RWPE2 (cell line): ENCODE measurements at regions not wholly inside any gene's neighbourhood (a gene's known extent, or its start where the extent isn't known, plus 50 kb on each side); places are given as distances from the start of the nearest gene placed in this dataset.
A peak's percentile ranks its signal among the peaks of the same experiment; 100 is the strongest.

ENCODE experiments used
- ATAC-seq: fragments of 200-7000 bp; cut with Tn5 transposase; 3 replicates; pipeline ENCODE4 v1.9.1; 2021; ENCODE audit warnings: low read depth
- DNase-seq: peaks from one replicate; pipeline ENCODE4 v3.0.0-alpha.2; 2020; ENCODE audit warnings: low spot score
- H3K27ac ChIP-seq: fragments of 450-650 bp; 2 replicates; pipeline ENCODE4 v1.5.1; 2017; ENCODE audit warnings: mild to moderate bottlenecking; ENCODE audit not compliant: poor library complexity, severe bottlenecking
- H3K27me3 ChIP-seq: fragments of 250-450 bp; sonication (Bioruptor Pico); 2 replicates; pipeline ENCODE4 v1.5.1; 2021; ENCODE audit warnings: mild to moderate bottlenecking, moderate library complexity; ENCODE audit not compliant: insufficient read depth, poor library complexity, severe bottlenecking
- H3K36me3 ChIP-seq: fragments of 250-450 bp; sonication (Bioruptor Pico); 2 replicates; pipeline ENCODE4 v1.5.1; 2020; ENCODE audit warnings: low read depth, mild to moderate bottlenecking, moderate library complexity
- H3K4me1 ChIP-seq: fragments of 250-450 bp; sonication (Bioruptor Pico); 2 replicates; pipeline ENCODE4 v1.5.1; 2021; ENCODE audit warnings: mild to moderate bottlenecking, moderate library complexity; ENCODE audit not compliant: insufficient read depth, poor library complexity, severe bottlenecking
- H3K4me3 ChIP-seq: fragments of 250-450 bp; sonication (Bioruptor Pico); 2 replicates; pipeline ENCODE4 v1.5.1; 2021; ENCODE audit warnings: mild to moderate bottlenecking, moderate library complexity; ENCODE audit not compliant: severe bottlenecking
- H3K9me3 ChIP-seq: fragments of 250-450 bp; sonication (Bioruptor Pico); 2 replicates; pipeline ENCODE4 v1.5.1; 2021; ENCODE audit warnings: mild to moderate bottlenecking, moderate library complexity; ENCODE audit not compliant: severe bottlenecking
- TF ChIP-seq, protein P1 (sequence below): fragments of 450-650 bp; IDR thresholded peaks from one replicate; pipeline ENCODE4 v1.5.1; 2017; ENCODE audit warnings: mild to moderate bottlenecking, moderate library complexity; ENCODE audit not compliant: poor library complexity, severe bottlenecking

DNA sequence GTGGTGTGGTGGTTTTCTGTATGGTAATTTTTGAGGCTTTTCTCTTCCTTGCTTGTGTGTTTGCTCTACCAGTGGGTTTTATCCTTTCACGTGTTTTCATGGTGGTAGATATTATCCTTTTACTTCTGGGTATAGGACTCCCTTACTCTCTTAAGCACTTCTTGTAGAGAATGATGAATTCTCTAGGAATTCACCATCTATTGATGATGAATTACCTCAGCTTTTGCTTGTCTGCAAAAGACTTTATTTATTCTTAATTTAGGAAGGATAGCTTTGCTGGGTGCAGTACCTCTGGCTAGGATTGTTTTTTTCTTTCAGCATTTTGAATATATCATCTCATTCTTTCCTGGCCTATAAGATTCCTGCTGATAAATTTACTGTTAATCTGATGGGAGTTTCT lies 415.3 kb downstream of the PDGFC start:
- Histone ChIP-seq H3K27ac (no peak overlapping the region), H3K36me3 (no peaks in the 10 kb centered on the region), H3K9me3 (no peaks in the 10 kb centered on the region), H3K27me3 (no peaks in the 10 kb centered on the region), H3K4me1 (peaks cover 5% of the 10 kb centered on the region), H3K4me3 (no peak overlapping the region)
- TF ChIP-seq, protein P1, sequence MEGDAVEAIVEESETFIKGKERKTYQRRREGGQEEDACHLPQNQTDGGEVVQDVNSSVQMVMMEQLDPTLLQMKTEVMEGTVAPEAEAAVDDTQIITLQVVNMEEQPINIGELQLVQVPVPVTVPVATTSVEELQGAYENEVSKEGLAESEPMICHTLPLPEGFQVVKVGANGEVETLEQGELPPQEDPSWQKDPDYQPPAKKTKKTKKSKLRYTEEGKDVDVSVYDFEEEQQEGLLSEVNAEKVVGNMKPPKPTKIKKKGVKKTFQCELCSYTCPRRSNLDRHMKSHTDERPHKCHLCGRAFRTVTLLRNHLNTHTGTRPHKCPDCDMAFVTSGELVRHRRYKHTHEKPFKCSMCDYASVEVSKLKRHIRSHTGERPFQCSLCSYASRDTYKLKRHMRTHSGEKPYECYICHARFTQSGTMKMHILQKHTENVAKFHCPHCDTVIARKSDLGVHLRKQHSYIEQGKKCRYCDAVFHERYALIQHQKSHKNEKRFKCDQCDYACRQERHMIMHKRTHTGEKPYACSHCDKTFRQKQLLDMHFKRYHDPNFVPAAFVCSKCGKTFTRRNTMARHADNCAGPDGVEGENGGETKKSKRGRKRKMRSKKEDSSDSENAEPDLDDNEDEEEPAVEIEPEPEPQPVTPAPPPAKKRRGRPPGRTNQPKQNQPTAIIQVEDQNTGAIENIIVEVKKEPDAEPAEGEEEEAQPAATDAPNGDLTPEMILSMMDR, result no peak
- no peak for DNase-seq
- ATAC-seq, result no peak

DNA sequence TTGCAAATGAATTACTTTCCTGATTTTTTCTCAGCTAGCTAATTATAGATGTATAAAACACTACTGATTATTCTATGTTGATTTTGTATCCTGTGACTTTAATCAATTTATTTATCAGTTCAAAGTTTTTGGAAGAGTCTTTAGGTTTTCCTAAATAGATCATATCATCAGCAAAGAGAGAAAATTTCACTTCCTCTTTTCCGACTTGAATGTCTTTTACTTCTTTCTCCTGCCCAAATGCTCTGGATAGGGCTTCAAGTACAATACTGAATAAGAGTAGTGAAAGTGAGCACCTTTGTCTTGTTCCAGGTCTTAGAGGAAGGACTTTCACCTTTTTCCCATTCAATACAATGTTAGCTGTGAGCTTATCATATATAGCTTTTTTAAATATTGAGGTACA lies 417.9 kb downstream of the PDGFC start:
- Histone ChIP-seq H3K27me3 (no peaks in the 10 kb centered on the region), H3K4me3 (no peak overlapping the region), H3K4me1 (no peaks in the 10 kb centered on the region), H3K9me3 (no peaks in the 10 kb centered on the region), H3K27ac (no peak overlapping the region), H3K36me3 (no peaks in the 10 kb centered on the region)
- DNase-seq (no peak), ATAC-seq (no peak)
- TF ChIP-seq, protein P1, result no peak

DNA sequence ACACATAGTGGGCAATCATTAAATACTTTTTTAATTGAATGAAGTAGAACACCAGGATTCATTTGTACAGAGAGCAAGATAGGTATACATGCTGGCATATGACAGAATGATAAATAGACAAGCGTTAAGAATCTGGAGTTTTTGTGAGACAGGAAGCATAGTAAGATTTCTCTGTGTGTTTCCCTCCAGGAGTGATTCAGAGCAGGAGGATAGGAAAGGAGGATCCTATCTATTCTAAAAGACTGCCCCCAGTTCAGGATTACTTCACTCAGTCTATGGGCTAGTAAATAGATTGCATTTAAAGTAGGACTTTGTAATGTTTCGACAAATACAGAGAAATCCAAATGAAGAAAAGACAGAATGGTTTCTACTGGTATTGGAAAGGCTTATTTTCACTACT lies 423.7 kb downstream of the PDGFC start:
- no peaks in the 10 kb centered on the region for H3K9me3 ChIP-seq
- H3K27ac ChIP-seq, result peak overlapping the region; percentile 29
- peaks cover 10% of the 10 kb centered on the region for H3K4me1 ChIP-seq
- DNase-seq, result no peak
- no peaks in the 10 kb centered on the region for H3K27me3 ChIP-seq
- TF ChIP-seq, protein P1, result no peak
- no peak overlapping the region for H3K4me3 ChIP-seq
- ATAC-seq, result 0 out of 3 replicates have a peak, but pooled peaks have one; percentile 10
- no peaks in the 10 kb centered on the region for H3K36me3 ChIP-seq

DNA sequence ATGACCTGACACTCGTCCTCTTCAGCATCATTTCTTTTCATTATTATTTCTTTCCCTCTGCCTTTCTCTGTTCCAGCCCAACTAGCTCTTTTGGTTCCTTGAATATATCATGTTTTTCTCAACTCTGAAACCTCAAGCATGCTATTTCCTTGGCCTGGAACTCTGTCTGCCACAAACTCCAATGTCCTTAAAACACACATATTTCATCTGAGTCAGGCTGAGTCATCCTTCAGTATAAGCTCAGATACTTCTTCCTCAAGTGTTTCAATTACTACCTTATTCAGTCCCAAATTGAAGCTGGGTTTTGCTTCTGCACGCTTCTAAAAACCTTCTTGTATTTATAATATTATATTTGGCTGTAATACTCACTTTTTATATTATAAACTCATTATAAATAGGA lies 424.2 kb downstream of the PDGFC start:
- DNase-seq (no peak), ATAC-seq (peak; percentile 79)
- H3K9me3 ChIP-seq, result no peaks in the 10 kb centered on the region
- no peaks in the 10 kb centered on the region for H3K36me3 ChIP-seq
- TF ChIP-seq, protein P1, result no peak
- H3K4me1 ChIP-seq, result peaks cover 10% of the 10 kb centered on the region
- peak overlapping the region; percentile 29 for H3K27ac ChIP-seq
- no peaks in the 10 kb centered on the region for H3K27me3 ChIP-seq
- H3K4me3 ChIP-seq, result no peak overlapping the region

DNA sequence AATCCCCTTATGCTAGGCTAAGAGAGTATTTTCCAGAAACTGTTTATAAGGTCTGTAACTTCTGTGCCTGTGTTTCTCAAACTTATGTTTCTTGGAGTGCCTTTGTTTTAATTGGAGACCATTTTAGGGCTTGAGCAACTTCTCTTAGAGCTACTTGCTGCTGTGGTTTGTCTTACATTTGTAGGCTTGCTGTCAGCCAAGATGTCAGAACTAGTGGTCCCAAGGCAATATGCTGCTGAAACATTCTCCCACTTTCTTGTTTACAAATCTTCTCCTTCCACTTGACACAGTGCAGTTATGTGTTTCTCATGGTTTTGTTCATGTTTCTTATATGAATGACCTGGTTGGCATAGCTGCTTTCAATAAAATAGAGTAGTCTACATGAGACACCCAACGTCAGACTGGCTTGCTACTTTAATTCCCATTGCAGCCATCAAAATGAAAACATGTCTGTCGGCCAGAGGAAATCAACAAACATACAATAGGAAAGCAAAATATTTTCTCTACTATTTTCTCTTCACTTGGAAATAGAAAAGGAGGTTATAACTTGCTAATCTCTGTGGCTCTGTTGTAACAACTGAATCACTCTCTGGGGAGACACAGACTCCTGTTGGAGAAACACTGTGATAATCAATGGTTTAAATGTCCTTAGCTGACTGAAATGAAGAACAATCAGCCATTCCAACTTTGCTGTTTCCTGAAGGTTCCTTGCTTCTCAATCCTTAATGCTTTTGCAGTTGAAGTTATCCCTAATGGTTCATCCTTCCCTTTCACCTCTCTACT lies 426.4 kb downstream of the PDGFC start:
- no peaks in the 10 kb centered on the region for H3K36me3 ChIP-seq
- no peaks in the 10 kb centered on the region for H3K27me3 ChIP-seq
- no peak overlapping the region for H3K27ac ChIP-seq
- no peak for ATAC-seq
- TF ChIP-seq, protein P1, result no peak
- no peak for DNase-seq
- H3K9me3 ChIP-seq, result no peaks in the 10 kb centered on the region
- H3K4me1 ChIP-seq, result peaks cover 10% of the 10 kb centered on the region
- no peak overlapping the region for H3K4me3 ChIP-seq
